Adrenal gland (tissue), 9 donors: ENCODE measurements at regions not wholly inside any gene's neighbourhood (a gene's known extent, or its start where the extent isn't known, plus 50 kb on each side); places are given as distances from the start of the nearest gene placed in this dataset.
"Not testable (repeated sequence)": the region's sequence is repeated elsewhere in the genome, so short reads cannot be mapped to it uniquely, and the experiment has no call there.

Experiments
- DNase-seq, 7 donors: peaks; one replicate each; pipeline ENCODE4 v3.0.0-alpha.2; 2019 to 2020
- H3K27ac ChIP-seq, 5 donors: fragments of 200-600 bp; sonication (generic) in 4 of 5; 1 replicate in 3 of 5; 2 replicates in 2 of 5; pipeline versions ENCODE4 v1.5.1 to v1.8.0; 2016 to 2020; ENCODE audit warnings: mild to moderate bottlenecking in 1 of 5
- H3K27me3 ChIP-seq: fragments of 200-600 bp; 2 replicates; pipeline ENCODE4 v1.8.0; 2021
- H3K36me3 ChIP-seq, 2 donors: fragments of 200-600 bp; replicated peaks in 1 of 2; 1 replicate in 1 of 2; 2 replicates in 1 of 2; pipeline versions ENCODE4 v1.5.1 to v1.8.0; 2018 to 2022
- H3K4me1 ChIP-seq, 2 donors: fragments of 200-600 bp; replicated peaks in 1 of 2; 1 replicate in 1 of 2; 2 replicates in 1 of 2; pipeline versions ENCODE4 v1.5.1 to v1.8.0; 2018 to 2021
- H3K4me3 ChIP-seq, 4 donors: fragments of 200-600 bp; sonication (generic) in 3 of 4; one replicate each; pipeline ENCODE4 v1.5.1; 2016 to 2018
- H3K9me3 ChIP-seq, 3 donors: fragments of 200-600 bp; sonication (generic) in 1 of 3; replicated peaks in 1 of 3; 1 replicate in 2 of 3; 2 replicates in 1 of 3; pipeline versions ENCODE4 v1.5.1 to v1.8.0; 2016 to 2021
- CTCF ChIP-seq, 6 experiments: fragments of 450-650 bp in 4 of 6; fragments of 200-600 bp in 2 of 6; sonication (generic) in 1 of 6; IDR thresholded peaks; 1 replicate in 5 of 6; 2 replicates in 1 of 6; pipeline versions ENCODE4 v1.5.1 to v1.8.0; 2016 to 2021; ENCODE audit warnings: antibody characterized with exemption in 6 of 6, mild to moderate bottlenecking in 2 of 6, moderate library complexity in 1 of 6
- POLR2A ChIP-seq, 2 donors: fragments of 450-650 bp; IDR thresholded peaks; one replicate each; pipeline ENCODE4 v1.6.1; 2017; ENCODE audit warnings: antibody characterized with exemption in 2 of 2, mild to moderate bottlenecking in 2 of 2, moderate library complexity in 1 of 2
- WGBS, 4 donors: extraction: QIAGEN DNeasy Blood & Tissue Kit in 2 of 4; methylation state at CpG; one replicate each; pipeline versions ENCODE4 v1.1.5 to v1.1.7; 2013 to 2017; 5-methylcytosine and 5-hydroxymethylcytosine counted together
- intact Hi-C, 2 donors: fragments of 100-400 bp; cut with DNase I; formaldehyde crosslinking; loops; one replicate each; pipeline versions ENCODE4 v1.14.1 to v1.15.0; 2022 to 2023
- donor health status: healthy with polysubstance abuse.
- donor health status: Bipolar disorder and iron deficiency.
- donor health status: DM: yes; HTN: yes; CAD: no.
- donor health status: DM: no; HTN: no; CAD: no.
- donor health status: DM: no; HTN: no; CAD: no.

DNA sequence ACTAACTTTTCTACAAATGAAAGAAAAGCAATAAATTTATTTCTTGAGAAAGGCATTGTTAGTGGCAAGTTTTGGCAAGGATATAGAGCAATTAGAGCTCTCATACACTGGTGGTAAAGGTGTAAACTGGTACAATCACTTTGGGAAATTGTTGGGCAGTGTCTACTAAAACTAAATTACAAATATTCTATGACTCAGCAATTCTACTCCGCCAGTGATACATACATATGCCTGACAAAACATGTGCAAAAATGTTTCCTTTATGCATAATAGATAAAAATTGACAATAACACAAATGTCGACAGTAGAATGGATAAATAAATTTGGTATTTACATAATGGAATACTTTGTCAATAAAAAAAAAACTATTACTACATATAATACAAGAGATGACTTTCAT, 96.3 kb upstream of the SATB2 start:
- H3K27ac ChIP-seq = no peak overlapping the region
- H3K9me3 ChIP-seq = no peaks in the 10 kb centered on the region
- no peaks in the 10 kb centered on the region for H3K4me1 ChIP-seq
- no peak for TF ChIP-seq CTCF (IDR thresholded peaks at IDR 0.05)
- no peak for TF ChIP-seq POLR2A (IDR thresholded peaks at IDR 0.05)
- H3K36me3 ChIP-seq = no peaks in the 10 kb centered on the region
- intact Hi-C loops = no loop called here
- WGBS, 4 donors = 81 to 92% (median 86%) methylated on average over 2 of the region's 2 CpGs
- no peaks in the 10 kb centered on the region for H3K27me3 ChIP-seq
- no peak for DNase-seq
- no peak overlapping the region for H3K4me3 ChIP-seq

GRCh38 chr2:199552141-199552540, 94.4 kb upstream of the SATB2 start:
- no peak for DNase-seq
- no peak overlapping the region for H3K4me3 ChIP-seq
- TF ChIP-seq CTCF (IDR thresholded peaks at IDR 0.05) = no peak
- TF ChIP-seq POLR2A (IDR thresholded peaks at IDR 0.05) = no peak
- H3K36me3 ChIP-seq = no peaks in the 10 kb centered on the region
- no peaks in the 10 kb centered on the region for H3K27me3 ChIP-seq
- no peak overlapping the region for H3K27ac ChIP-seq
- intact Hi-C loops = no loop called here
- H3K9me3 ChIP-seq = no peaks in the 10 kb centered on the region
- 69 to 81% (median 73%) methylated on average over 6 of the region's 6 CpGs for WGBS, 4 donors
- no peaks in the 10 kb centered on the region for H3K4me1 ChIP-seq

- Histone ChIP-seq H3K4me3 (no peak overlapping the region), H3K27me3 (no peaks in the 10 kb centered on the region), H3K9me3 (no peaks in the 10 kb centered on the region), H3K4me1 (no peaks in the 10 kb centered on the region), H3K27ac (no peak overlapping the region), H3K36me3 (no peaks in the 10 kb centered on the region)
- 75 to 81% (median 76%) methylated on average over 4 of the region's 4 CpGs for WGBS, 4 donors
- DNase-seq = no peak
- TF ChIP-seq CTCF (IDR thresholded peaks at IDR 0.05) (no peak), POLR2A (IDR thresholded peaks at IDR 0.05) (no peak)
- intact Hi-C loops = no loop called here
Observed at GRCh38 chr2:199543606-199544172, 86.0 kb upstream of the SATB2 start.

GRCh38 chr2:199535445-199536177, 77.9 kb upstream of the SATB2 start:
- intact Hi-C loops = no loop called here
- WGBS, 4 donors = 69 to 80% (median 77%) methylated on average over 7 of the region's 7 CpGs
- TF ChIP-seq POLR2A (IDR thresholded peaks at IDR 0.05) = no peak
- no peak for TF ChIP-seq CTCF (IDR thresholded peaks at IDR 0.05)

GRCh38 chr2:199533873-199534272, 76.1 kb upstream of the SATB2 start:
- H3K4me1 ChIP-seq, H3K27ac ChIP-seq, H3K36me3 ChIP-seq, DNase-seq, H3K27me3 ChIP-seq, H3K4me3 ChIP-seq, H3K9me3 ChIP-seq, intact Hi-C loops: not testable (repeated sequence)
- WGBS, 4 donors = 77 to 95% (median 84%) methylated on average over 3 of the region's 3 CpGs

More at GRCh38 chr2:199535445-199536177, 77.9 kb upstream of the SATB2 start:
- Histone ChIP-seq H3K9me3 (no peaks in the 10 kb centered on the region), H3K4me3 (no peak overlapping the region), H3K27me3 (no peaks in the 10 kb centered on the region), H3K36me3 (no peaks in the 10 kb centered on the region), H3K27ac (no peak overlapping the region), H3K4me1 (no peaks in the 10 kb centered on the region)
- DNase-seq = no peak
